SH-SY5Y (cell line): ENCODE measurements at regions not wholly inside any gene's neighbourhood (a gene's known extent, or its start where the extent isn't known, plus 50 kb on each side); places are given as distances from the start of the nearest gene placed in this dataset.

ENCODE experiments used
- GATA2 ChIP-seq: IDR thresholded peaks from 2 replicates; pipeline ENCODE4 v1.6.1; 2011; ENCODE audit warnings: mild to moderate bottlenecking, low read depth, low read length
- GATA3 ChIP-seq: IDR thresholded peaks from 2 replicates; pipeline ENCODE4 v1.6.1; 2011; ENCODE audit warnings: low read depth, mild to moderate bottlenecking, low read length, moderate library complexity

- TF ChIP-seq GATA2 (no peak), GATA3 (no peak)
These were observed 109.0 kb downstream of the GNL3L start for GRCh38 chrX:54639018-54639345.
